GM12865 (cell line): ENCODE measurements at regions not wholly inside any gene's neighbourhood (a gene's known extent, or its start where the extent isn't known, plus 50 kb on each side); places are given as distances from the start of the nearest gene placed in this dataset.

ENCODE experiments used
- DNase-seq: peaks from one replicate; pipeline ENCODE4 v3.0.0; 2010; ENCODE audit warnings: low read depth
- H3K4me3 ChIP-seq: 2 replicates; pipeline ENCODE4 v1.5.1; 2011; ENCODE audit warnings: mild to moderate bottlenecking, low read depth, low read length, control low read depth
- CTCF ChIP-seq: IDR thresholded peaks from 2 replicates; pipeline ENCODE4 v1.5.1; 2011; ENCODE audit warnings: low read length, control low read depth, low read depth, inconsistent platforms; ENCODE audit not compliant: insufficient read depth; ENCODE audit errors: missing control alignments

GRCh38 chr6:96458771-96459170 is 62.8 kb upstream of the UFL1 start:
- TF ChIP-seq CTCF: no peak
- DNase-seq: no peak
- H3K4me3 ChIP-seq: no peak overlapping the region

DNA sequence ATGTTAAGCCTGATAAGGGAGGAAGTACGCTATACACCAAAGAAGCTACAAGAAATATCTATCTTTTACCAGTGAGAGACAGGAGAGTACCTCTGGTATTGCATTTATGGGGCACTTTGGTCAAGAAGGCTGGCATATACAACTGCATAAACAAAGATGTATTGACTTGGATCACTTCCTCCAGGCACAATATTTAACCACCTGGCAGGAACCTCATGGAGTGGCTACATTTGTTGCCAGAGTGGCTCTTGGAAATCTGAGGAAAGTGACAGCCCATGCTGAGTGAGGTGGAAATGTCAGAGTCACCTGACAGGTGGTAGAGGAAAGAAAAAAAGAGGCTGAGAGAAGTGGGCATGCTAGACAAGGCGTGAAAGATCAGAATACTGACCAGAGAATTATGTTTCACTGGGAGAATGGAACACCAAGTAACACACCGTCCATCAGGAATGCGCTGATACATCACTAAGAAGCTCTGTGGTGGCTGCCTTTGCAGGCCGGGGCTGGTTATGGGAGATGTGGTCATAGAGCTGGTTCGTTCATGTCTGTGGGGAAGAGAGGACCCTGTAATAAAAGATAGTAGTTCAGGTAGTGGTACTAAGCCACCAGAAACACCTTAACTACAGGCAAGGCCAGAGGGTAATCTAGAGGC is 61.4 kb upstream of the UFL1 start:
- DNase-seq: no peak
- TF ChIP-seq CTCF: no peak
- no peak overlapping the region for H3K4me3 ChIP-seq

DNA sequence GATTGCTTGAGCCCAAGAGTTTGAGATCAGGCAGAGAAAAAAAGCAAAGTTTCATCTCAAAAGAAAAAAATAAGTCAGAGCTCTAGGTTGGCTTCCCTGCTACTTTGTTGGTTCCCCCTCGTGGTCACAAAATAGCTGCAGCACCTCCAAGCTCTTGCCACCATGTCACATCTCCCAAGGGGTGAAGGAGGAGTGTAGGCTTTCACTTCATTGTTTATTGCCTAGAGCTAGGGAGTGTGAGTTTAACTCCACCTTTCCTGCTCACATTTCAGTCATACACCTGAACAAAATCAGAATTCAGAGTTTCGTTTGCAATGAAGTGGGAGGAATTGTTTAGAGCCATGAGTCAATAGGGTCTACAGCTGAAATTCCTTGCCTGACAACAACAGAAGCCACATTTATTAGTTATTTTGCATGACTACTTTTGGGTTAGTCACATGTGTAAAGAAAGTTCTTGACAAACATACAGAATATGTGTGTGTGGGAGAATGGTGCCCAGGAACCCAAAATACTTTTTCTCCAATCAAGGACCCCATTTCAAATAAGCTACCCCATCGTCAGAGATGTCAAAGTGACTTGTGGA is 56.2 kb upstream of the UFL1 start:
- TF ChIP-seq CTCF: no peak
- no peak overlapping the region for H3K4me3 ChIP-seq
- peak; percentile 16 for DNase-seq

- no peak for TF ChIP-seq CTCF
- peak; percentile 21 for DNase-seq
- no peak overlapping the region for H3K4me3 ChIP-seq
Measured at GRCh38 chr6:96466147-96466863, 55.3 kb upstream of the UFL1 start.

- TF ChIP-seq CTCF: no peak
- H3K4me3 ChIP-seq: no peak overlapping the region
- no peak for DNase-seq
Measured at GRCh38 chr6:96467814-96468213, 53.8 kb upstream of the UFL1 start.

DNA sequence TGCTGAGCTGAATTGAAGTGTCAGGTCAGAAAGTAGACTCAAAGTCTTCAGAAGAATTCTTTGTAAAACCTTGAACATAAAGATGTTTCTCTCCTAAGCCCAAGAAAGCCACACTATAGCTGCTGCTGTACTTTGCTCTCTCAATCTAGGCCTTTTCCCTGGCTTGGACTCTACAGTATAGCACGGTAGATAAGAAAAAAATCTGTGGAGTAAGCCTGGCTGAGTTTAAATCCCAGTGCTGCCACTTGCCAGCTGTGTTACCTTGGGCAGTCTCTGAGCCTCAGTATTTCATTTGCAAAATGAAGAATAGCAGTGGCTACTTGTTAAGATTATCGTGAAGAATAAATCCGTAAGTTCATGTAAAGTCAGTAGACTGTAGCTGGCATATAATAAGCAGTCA is 53.3 kb upstream of the UFL1 start:
- no peak overlapping the region for H3K4me3 ChIP-seq
- no peak for DNase-seq
- no peak for TF ChIP-seq CTCF
